ENCODE measurements at regions not wholly inside any gene's neighbourhood (a gene's known extent, or its start where the extent isn't known, plus 50 kb on each side); places are given as distances from the start of the nearest gene placed in this dataset.

- peak overlapping the region in 1 of 11 experiments; percentile 39; a peak in 6 of 22 replicates for H3K4me2 ChIP-seq
- H4K20me1 ChIP-seq: no peaks in the 10 kb centered on the region
- peaks cover 0 to 11% (median 9%) of the 10 kb centered on the region in 10 experiments; a peak in 14 of 20 replicates for H3K4me1 ChIP-seq
- H3K27ac ChIP-seq: no peak overlapping the region
- no peaks in the 10 kb centered on the region for H3K36me3 ChIP-seq
- peaks cover 0 to 2% (median 0%) of the 10 kb centered on the region in 11 experiments; a peak in 2 of 22 replicates for H3K9me3 ChIP-seq (replicated peaks in 1 of 11)
- H3K9ac ChIP-seq: no peak overlapping the region
- H3K27me3 ChIP-seq: no peaks in the 10 kb centered on the region
- no peak for TF ChIP-seq Cebpa-rat (IDR thresholded peaks at IDR 0.05)
- no peak overlapping the region for H3K4me3 ChIP-seq
These were observed 371.7 kb downstream of the ICE1 start for GRCh38 chr5:5794118-5794560.

DNA sequence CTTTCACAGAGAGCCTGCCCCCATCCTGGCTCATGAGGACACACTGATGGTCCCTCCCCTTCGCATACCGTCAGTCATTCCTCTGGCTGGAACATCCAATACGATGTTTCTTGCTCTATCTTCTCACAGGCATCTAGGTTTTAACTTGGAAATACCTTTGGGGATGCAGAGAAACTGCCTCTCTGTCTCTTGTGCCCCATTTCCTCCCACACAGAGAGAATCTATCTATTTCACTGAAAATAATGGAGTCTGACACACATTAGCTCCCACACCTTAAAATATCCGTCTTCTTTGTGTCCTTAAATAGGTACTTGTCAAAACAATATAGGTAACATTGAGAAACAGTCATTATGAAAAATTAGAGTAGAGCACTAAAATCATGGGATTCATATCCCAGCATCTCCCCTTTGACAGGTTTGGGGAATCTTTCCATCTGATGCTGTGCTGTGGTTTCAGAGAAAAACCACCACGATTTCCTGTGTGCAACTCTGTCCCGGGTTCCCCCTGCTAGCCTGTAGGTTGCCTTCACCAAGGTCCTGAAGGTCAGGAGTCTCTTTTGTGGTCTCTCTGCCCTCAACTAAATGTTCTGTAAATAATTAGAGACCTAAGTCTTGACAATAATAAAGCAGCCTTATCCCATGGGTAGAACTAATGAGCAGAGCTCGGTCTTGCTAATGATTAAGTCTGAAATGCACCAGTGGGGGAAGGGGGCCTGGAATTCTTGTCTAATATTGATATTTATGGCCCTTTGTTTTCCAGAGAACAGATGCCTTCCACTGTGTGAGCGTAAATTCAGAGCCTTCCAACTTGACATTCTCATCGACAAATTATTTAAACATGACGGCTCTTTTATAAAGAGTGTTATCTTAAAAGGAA lies 371.0 kb downstream of the ICE1 start:
- Histone ChIP-seq H4K20me1 (no peaks in the 10 kb centered on the region), H3K4me3 (no peak overlapping the region), H3K9me3 (replicated peaks in 1 of 11) (peaks cover 0 to 8% (median 0%) of the 10 kb centered on the region in 11 experiments; a peak in 5 of 22 replicates), H3K27me3 (no peaks in the 10 kb centered on the region), H3K27ac (no peak overlapping the region), H3K4me2 (peak overlapping the region; percentile 3 to 49 (median 33); a peak in 14 of 22 replicates), H3K9ac (no peak overlapping the region), H3K36me3 (no peaks in the 10 kb centered on the region), H3K4me1 (peaks cover 0 to 11% (median 9%) of the 10 kb centered on the region in 10 experiments; a peak in 14 of 20 replicates)
- no peak for TF ChIP-seq Cebpa-rat (IDR thresholded peaks at IDR 0.05)

- Histone ChIP-seq H3K27ac (no peak overlapping the region), H3K4me1 (peaks cover 0 to 11% (median 9%) of the 10 kb centered on the region in 10 experiments; a peak in 14 of 20 replicates), H3K9ac (no peak overlapping the region), H3K4me3 (no peak overlapping the region), H3K9me3 (replicated peaks in 1 of 11) (peaks cover 0 to 19% (median 4%) of the 10 kb centered on the region in 11 experiments; a peak in 10 of 22 replicates), H3K27me3 (no peaks in the 10 kb centered on the region), H4K20me1 (no peaks in the 10 kb centered on the region), H3K36me3 (no peaks in the 10 kb centered on the region), H3K4me2 (no peak overlapping the region)
- no peak for TF ChIP-seq Cebpa-rat (IDR thresholded peaks at IDR 0.05)
These were observed 369.6 kb downstream of the ICE1 start for GRCh38 chr5:5792106-5792505.

GRCh38 chr5:5788793-5789192 lies 366.3 kb downstream of the ICE1 start:
- Histone ChIP-seq H3K4me1 (peaks cover 0 to 9% (median 7%) of the 10 kb centered on the region in 10 experiments; a peak in 14 of 20 replicates), H3K4me3 (no peak overlapping the region), H3K9ac (no peak overlapping the region), H3K4me2 (no peak overlapping the region), H3K36me3 (no peaks in the 10 kb centered on the region), H4K20me1 (no peaks in the 10 kb centered on the region), H3K27me3 (no peaks in the 10 kb centered on the region), H3K9me3 (replicated peaks in 1 of 11) (peaks cover 0 to 31% (median 13%) of the 10 kb centered on the region in 11 experiments; a peak in 13 of 22 replicates), H3K27ac (no peak overlapping the region)
- peak in 4 of 11 experiments; percentile 11 to 51 (median 41); a peak in 2 of 22 replicates for TF ChIP-seq Cebpa-rat (IDR thresholded peaks at IDR 0.05)

DNA sequence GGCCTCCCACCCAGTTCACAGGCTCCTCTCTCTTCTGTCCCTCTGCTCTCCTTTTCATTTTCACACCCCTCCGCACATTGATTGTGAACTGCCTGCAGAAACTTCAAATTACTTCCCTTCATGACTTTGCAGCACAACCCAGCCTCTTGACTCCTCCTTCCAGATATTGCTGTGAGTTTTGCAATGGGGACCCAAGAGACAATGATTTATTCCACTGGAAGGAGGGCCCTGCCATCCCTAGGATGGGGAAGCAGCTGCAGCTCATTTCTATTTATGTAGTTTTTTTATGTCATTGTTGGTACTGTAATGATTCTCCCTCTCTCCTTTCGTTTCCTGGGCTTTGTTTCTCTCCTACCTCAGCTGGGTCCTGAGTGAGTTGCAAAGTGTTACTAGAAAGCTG lies 364.9 kb downstream of the ICE1 start:
- no peak overlapping the region; a peak in 1 of 22 replicates for H3K27ac ChIP-seq
- H3K36me3 ChIP-seq: no peaks in the 10 kb centered on the region
- no peaks in the 10 kb centered on the region for H4K20me1 ChIP-seq
- no peaks in the 10 kb centered on the region for H3K4me1 ChIP-seq
- no peaks in the 10 kb centered on the region for H3K27me3 ChIP-seq
- peak overlapping the region in 1 of 11 experiments; percentile 15; a peak in 2 of 22 replicates for H3K4me2 ChIP-seq
- no peak overlapping the region for H3K4me3 ChIP-seq
- peaks cover 0 to 31% (median 13%) of the 10 kb centered on the region in 11 experiments; a peak in 13 of 22 replicates for H3K9me3 ChIP-seq (replicated peaks in 1 of 11)
- no peak overlapping the region for H3K9ac ChIP-seq
- TF ChIP-seq Cebpa-rat (IDR thresholded peaks at IDR 0.05): no peak

DNA sequence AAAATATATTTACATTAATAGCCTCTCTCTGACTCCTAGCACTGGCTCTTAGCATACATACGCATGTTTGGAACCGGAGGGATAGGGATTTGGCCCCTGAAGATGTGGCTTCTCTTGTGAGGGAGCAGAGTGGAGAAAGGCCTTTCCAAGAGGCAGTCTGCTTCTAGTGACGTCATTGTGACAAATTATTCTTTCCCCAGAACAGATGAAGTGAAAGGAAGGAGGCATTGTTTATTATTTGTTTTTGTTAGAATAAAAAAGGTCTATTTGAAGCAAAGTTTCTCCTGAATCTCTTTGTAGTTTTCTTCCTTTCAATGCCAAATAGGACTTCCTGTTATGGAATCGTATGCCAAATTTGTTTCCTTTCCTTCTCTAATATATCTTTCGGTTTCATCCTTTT lies 361.6 kb downstream of the ICE1 start:
- no peak overlapping the region for H3K4me2 ChIP-seq
- no peak overlapping the region for H3K4me3 ChIP-seq
- H3K9me3 ChIP-seq (replicated peaks in 1 of 11): peaks cover 0 to 29% (median 13%) of the 10 kb centered on the region in 11 experiments; a peak in 13 of 22 replicates
- H3K36me3 ChIP-seq: no peaks in the 10 kb centered on the region
- TF ChIP-seq Cebpa-rat (IDR thresholded peaks at IDR 0.05): no peak
- no peaks in the 10 kb centered on the region for H4K20me1 ChIP-seq
- H3K27ac ChIP-seq: no peak overlapping the region
- no peak overlapping the region for H3K9ac ChIP-seq
- H3K4me1 ChIP-seq: no peaks in the 10 kb centered on the region
- no peaks in the 10 kb centered on the region for H3K27me3 ChIP-seq

DNA sequence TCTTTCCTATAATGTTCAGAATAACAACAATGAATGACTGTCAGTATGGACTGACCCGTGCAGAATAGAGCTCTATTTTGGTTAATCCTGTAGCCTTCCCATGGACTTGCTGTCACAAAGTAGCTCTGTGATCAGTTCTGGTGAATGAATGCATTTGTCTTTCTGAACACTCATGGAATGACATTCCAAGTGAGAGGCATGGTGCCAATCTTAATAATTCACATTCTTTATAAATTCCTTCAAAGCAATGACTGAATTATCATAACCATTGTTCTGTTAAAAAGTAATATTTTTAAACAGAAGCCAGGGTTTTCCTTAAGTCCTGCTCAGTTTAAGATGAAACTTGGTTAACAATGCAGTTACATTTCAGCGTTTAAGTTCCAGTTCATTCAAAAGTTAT lies 360.5 kb downstream of the ICE1 start:
- Histone ChIP-seq H3K9ac (no peak overlapping the region), H4K20me1 (no peaks in the 10 kb centered on the region), H3K4me2 (no peak overlapping the region), H3K9me3 (replicated peaks in 1 of 11) (peaks cover 0 to 23% (median 12%) of the 10 kb centered on the region in 11 experiments; a peak in 11 of 22 replicates), H3K4me1 (no peaks in the 10 kb centered on the region), H3K4me3 (no peak overlapping the region), H3K36me3 (no peaks in the 10 kb centered on the region), H3K27me3 (no peaks in the 10 kb centered on the region), H3K27ac (no peak overlapping the region)
- TF ChIP-seq Cebpa-rat (IDR thresholded peaks at IDR 0.05): no peak

DNA sequence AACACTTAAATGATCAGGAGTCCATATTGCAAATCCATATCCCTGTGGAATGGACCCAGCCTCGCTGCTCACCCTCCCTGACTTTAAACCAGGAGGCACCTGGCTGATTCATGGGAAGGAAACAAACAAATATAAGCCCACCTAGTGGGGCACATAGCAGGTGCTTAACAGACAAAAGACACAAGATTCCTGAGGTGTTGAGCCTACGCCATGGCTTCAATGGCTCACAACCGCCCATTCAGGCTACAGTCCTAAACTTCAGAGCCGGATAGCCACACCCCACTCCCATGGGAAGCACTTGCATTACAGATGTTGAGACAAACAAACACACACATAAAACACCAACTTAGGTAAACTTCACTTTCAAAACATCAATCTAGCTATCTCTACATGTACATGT lies 359.9 kb downstream of the ICE1 start:
- H3K9ac ChIP-seq: no peak overlapping the region
- H3K4me1 ChIP-seq: no peaks in the 10 kb centered on the region
- H4K20me1 ChIP-seq: no peaks in the 10 kb centered on the region
- peaks cover 0 to 18% (median 10%) of the 10 kb centered on the region in 11 experiments; a peak in 11 of 22 replicates for H3K9me3 ChIP-seq (replicated peaks in 1 of 11)
- TF ChIP-seq Cebpa-rat (IDR thresholded peaks at IDR 0.05): no peak
- no peak overlapping the region for H3K4me2 ChIP-seq
- no peaks in the 10 kb centered on the region for H3K36me3 ChIP-seq
- H3K27me3 ChIP-seq: no peaks in the 10 kb centered on the region
- no peak overlapping the region for H3K4me3 ChIP-seq
- H3K27ac ChIP-seq: no peak overlapping the region

- no peaks in the 10 kb centered on the region for H4K20me1 ChIP-seq
- H3K36me3 ChIP-seq: no peaks in the 10 kb centered on the region
- H3K9ac ChIP-seq: no peak overlapping the region
- no peak overlapping the region for H3K4me3 ChIP-seq
- H3K27ac ChIP-seq: no peak overlapping the region
- no peaks in the 10 kb centered on the region for H3K4me1 ChIP-seq
- H3K9me3 ChIP-seq (replicated peaks in 1 of 11): peaks cover 0 to 7% (median 2%) of the 10 kb centered on the region in 11 experiments; a peak in 7 of 22 replicates
- no peak overlapping the region for H3K4me2 ChIP-seq
- no peaks in the 10 kb centered on the region for H3K27me3 ChIP-seq
- TF ChIP-seq Cebpa-rat (IDR thresholded peaks at IDR 0.05): no peak
These were observed 358.9 kb downstream of the ICE1 start for GRCh38 chr5:5781335-5781734.

Measured in BLaER1 treated with 17β-estradiol and CSF1 and Interleukin-3, amounts not matched to agents 10 nM and 100 nM (cell line).